ENCODE measurements at regions not wholly inside any gene's neighbourhood (a gene's known extent, or its start where the extent isn't known, plus 50 kb on each side); places are given as distances from the start of the nearest gene placed in this dataset.

- TF ChIP-seq RNF2 (IDR thresholded peaks at IDR 0.05; ENCODE audit: borderline replicate concordance, low read depth, low read length, missing control alignments, poor library complexity, severe bottlenecking) (no peak), BRCA1 (IDR thresholded peaks at IDR 0.05; ENCODE audit: low read depth, low read length) (no peak), HDAC2 (IDR thresholded peaks at IDR 0.05; ENCODE audit: borderline replicate concordance in 1 of 2, low read depth in 2 of 2, low read length in 2 of 2) (no peak), PHF8 (conservative IDR thresholded peaks at IDR 0.05; ENCODE audit: low read depth, low read length) (no peak), ASH2L (IDR thresholded peaks at IDR 0.05; ENCODE audit: low read length) (no peak), SUZ12 (IDR thresholded peaks at IDR 0.05; ENCODE audit: low read length) (no peak), SAP30 (IDR thresholded peaks at IDR 0.05; ENCODE audit: insufficient read depth, insufficient replicate concordance, low read length) (no peak), ZNF274 (IDR thresholded peaks at IDR 0.05; ENCODE audit: borderline replicate concordance, extremely low read depth, low read length) (no peak), YY1 (IDR thresholded peaks at IDR 0.05; ENCODE audit: low read depth, low read length) (no peak), CREB1 (IDR thresholded peaks at IDR 0.05) (no peak), KDM1A (IDR thresholded peaks at IDR 0.05; ENCODE audit: borderline replicate concordance, low read length) (no peak), KDM5A (IDR thresholded peaks at IDR 0.05; ENCODE audit: low read length) (no peak), SP4 (IDR thresholded peaks at IDR 0.05; ENCODE audit: low read length) (no peak), RFX5 (IDR thresholded peaks at IDR 0.05; ENCODE audit: borderline replicate concordance, low read depth, low read length) (no peak), SRF (IDR thresholded peaks at IDR 0.05; ENCODE audit: low read depth, low read length) (no peak)
- TF ChIP-seq, protein P1, sequence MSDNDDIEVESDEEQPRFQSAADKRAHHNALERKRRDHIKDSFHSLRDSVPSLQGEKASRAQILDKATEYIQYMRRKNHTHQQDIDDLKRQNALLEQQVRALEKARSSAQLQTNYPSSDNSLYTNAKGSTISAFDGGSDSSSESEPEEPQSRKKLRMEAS (IDR thresholded peaks at IDR 0.05): no peak
Observed at GRCh38 chr10:108822026-108822425, 1101.3 kb downstream of the XPNPEP1 start (continued).
